ENCODE measurements at regions not wholly inside any gene's neighbourhood (a gene's known extent, or its start where the extent isn't known, plus 50 kb on each side); places are given as distances from the start of the nearest gene placed in this dataset.

DNA sequence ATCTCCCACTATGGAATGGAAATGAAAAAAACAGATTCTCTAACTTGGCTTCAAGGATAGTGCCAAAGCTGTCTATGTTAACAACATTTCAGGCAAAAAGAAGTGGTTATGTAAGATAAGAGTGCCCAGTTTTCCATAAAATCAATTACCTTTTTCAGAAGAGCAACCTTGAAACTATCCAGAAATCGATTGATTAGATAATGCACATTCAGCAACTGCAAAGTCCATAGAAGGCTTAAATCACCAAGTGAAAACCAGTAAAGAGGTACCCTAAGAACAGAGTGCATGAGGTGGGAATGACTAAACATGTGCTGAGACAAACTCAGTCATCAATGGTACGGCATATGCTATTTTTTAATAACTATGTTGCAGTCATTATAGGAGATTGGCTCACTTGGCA lies 71.9 kb upstream of the TNKS2 start:
- Mint-ChIP-seq H3K4me3 (no peak overlapping the region), H3K4me1 (no peaks in the 10 kb centered on the region)

DNA sequence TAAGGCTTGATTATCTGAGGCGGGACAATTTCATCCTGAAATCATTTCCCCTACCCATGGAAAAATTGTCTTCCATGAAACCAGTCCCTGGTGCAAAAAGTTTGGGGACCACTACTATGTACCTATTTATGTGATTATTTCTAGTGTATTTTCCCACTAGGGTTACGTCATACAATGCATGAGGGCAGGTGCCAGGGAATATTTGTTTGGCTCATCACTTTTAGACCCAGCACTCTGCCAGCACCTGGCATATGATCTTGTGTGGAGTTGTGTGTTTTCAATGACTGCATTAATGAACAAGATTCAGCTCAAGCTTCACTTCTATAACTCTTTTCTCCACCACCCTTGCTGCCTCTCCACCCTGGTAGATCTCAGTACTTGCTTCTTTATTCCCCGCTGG lies 73.3 kb upstream of the TNKS2 start:
- H3K4me1 Mint-ChIP-seq, result no peaks in the 10 kb centered on the region
- no peak for TF ChIP-seq CTCF (IDR thresholded peaks at IDR 0.05; ENCODE audit: unreplicated experiment in 3 of 3)
- no peak overlapping the region for H3K27ac Mint-ChIP-seq
- H3K36me3 Mint-ChIP-seq (ENCODE audit: low read depth), result no peaks in the 10 kb centered on the region
- H3K9me3 Mint-ChIP-seq, result no peaks in the 10 kb centered on the region
- H3K27me3 Mint-ChIP-seq (ENCODE audit: low read depth), result no peaks in the 10 kb centered on the region
- no peak overlapping the region for H3K4me3 Mint-ChIP-seq

More for the DNA sequence above, 71.9 kb upstream of the TNKS2 start:
- Mint-ChIP-seq H3K36me3 (ENCODE audit: low read depth) (no peaks in the 10 kb centered on the region), H3K27me3 (ENCODE audit: low read depth) (no peaks in the 10 kb centered on the region), H3K9me3 (no peaks in the 10 kb centered on the region), H3K27ac (no peak overlapping the region)
- TF ChIP-seq CTCF (IDR thresholded peaks at IDR 0.05; ENCODE audit: unreplicated experiment in 3 of 3), result no peak

DNA sequence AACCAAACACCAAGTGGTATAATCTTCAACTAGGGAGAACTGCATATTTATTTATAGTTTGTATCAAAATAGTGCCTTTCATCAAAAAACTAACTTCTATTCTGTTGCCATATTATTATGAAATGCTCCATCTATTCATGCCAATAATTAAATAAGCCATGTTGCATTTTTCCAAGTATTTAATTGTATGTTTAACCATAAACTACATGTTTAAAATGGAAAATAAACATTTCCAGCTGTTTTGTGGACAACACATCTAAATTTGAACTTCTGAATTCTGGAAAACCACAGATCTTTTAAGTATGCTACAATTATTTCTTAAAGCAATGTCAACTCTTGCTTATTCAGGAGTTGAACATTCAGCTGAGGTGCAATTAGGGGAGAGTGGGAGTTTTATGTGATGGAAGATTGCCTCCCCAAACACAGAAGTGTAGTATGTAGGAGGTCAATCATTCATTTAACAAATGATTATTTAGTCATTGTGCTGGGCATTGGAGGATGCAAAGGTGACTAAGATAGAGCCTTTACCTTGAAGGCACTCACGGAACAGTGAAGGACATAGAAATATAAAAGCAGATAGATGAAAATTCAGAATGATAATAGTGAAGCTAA lies 80.7 kb upstream of the PPP1R3C start:
- Mint-ChIP-seq H3K4me1 (peaks cover 22% of the 10 kb centered on the region), H3K27ac (no peak overlapping the region), H3K36me3 (ENCODE audit: low read depth) (no peaks in the 10 kb centered on the region), H3K27me3 (ENCODE audit: low read depth) (no peaks in the 10 kb centered on the region), H3K9me3 (peaks cover 5% of the 10 kb centered on the region), H3K4me3 (no peak overlapping the region)
- no peak for TF ChIP-seq CTCF (IDR thresholded peaks at IDR 0.05; ENCODE audit: unreplicated experiment in 3 of 3)

DNA sequence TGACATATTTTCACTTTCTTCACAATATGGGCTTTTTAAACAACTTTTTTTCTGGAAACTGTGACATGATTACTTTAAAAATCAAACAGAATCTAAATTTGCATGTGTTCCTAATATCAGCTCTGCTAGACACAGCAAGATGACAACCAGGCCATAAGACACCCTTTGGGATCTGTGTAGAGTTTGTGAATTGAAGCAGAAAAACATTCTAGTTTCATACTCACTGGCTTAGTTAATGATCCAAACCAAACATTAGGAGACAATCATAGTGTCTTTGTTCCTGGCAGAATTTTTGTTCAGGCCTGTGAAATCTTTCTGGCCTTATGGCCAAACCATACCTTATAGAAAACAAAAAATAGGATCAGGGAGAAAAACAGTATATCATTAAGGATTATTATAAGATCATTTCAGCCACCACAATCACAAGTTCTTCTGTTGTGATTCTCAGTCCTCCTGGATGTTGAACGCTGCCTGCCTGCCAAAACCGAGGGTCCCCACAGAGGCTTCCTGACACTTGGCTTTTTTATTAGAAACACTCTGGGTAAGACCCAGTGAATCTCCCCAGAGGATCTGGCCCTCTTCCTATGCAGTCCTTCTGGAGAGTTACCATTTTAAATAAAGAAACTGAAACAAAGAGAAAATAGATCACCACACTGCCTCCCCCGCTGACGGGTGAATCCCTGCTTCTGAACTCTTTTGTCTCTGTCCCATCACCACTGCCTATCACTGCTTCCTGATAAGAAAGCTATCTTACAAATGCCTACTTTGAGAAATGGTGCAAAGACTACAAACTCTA lies 79.2 kb upstream of the PPP1R3C start:
- peaks cover 30% of the 10 kb centered on the region for H3K4me1 Mint-ChIP-seq
- TF ChIP-seq CTCF (IDR thresholded peaks at IDR 0.05; ENCODE audit: unreplicated experiment in 3 of 3), result no peak
- H3K27ac Mint-ChIP-seq, result peak overlapping the region; percentile 86 to 95 (median 92)
- no peaks in the 10 kb centered on the region for H3K27me3 Mint-ChIP-seq (ENCODE audit: low read depth)
- peaks cover 5% of the 10 kb centered on the region for H3K9me3 Mint-ChIP-seq
- no peak overlapping the region for H3K4me3 Mint-ChIP-seq
- H3K36me3 Mint-ChIP-seq (ENCODE audit: low read depth), result no peaks in the 10 kb centered on the region

DNA sequence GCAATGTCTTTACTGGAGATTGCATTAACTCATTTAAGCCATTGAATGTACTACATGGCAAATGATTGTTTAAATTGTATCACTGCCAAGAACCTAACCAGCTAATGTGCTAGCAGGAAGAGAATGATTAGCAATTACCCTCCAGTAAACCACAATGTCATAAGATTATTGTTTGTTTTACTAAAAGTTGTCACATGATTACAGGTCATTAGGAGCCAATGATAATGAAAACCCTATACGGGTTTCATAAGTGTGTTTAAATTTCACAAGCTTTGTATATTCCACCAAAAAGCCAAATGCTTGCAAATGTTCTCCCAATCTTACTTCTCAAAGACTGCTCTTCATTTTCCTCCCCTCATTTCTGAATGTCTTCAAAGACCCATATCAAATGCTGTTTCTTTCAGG lies 76.5 kb upstream of the PPP1R3C start:
- peaks cover 5% of the 10 kb centered on the region for H3K9me3 Mint-ChIP-seq
- H3K27me3 Mint-ChIP-seq (ENCODE audit: low read depth), result no peaks in the 10 kb centered on the region
- H3K4me3 Mint-ChIP-seq, result no peak overlapping the region
- peaks cover 40% of the 10 kb centered on the region for H3K4me1 Mint-ChIP-seq
- no peak for TF ChIP-seq CTCF (IDR thresholded peaks at IDR 0.05; ENCODE audit: unreplicated experiment in 3 of 3)
- peak overlapping the region; percentile 6 to 70 (median 42) for H3K27ac Mint-ChIP-seq
- no peaks in the 10 kb centered on the region for H3K36me3 Mint-ChIP-seq (ENCODE audit: low read depth)
